ENCODE measurements at regions not wholly inside any gene's neighbourhood (a gene's known extent, or its start where the extent isn't known, plus 50 kb on each side); places are given as distances from the start of the nearest gene placed in this dataset.

DNA sequence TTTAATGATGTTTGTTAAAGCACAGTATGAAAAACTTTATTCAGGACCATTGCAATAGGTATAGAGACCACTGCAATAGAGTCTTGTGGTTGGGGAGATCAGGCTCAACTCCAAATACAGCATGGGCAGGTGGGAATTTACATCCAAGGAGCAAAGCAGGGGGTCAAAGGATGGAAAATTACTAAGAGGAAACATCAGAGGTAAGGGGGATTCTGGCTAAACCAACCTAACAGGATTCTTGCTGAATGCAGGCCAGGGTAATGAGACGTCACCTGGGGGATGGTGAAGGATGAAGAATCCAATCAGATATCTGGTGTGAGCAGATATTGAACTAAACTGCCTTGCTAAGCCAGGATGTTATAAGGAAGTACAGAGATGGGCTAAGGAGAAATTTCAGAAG is 126.6 kb upstream of the MIR17HG start:
- TF ChIP-seq, protein P1, sequence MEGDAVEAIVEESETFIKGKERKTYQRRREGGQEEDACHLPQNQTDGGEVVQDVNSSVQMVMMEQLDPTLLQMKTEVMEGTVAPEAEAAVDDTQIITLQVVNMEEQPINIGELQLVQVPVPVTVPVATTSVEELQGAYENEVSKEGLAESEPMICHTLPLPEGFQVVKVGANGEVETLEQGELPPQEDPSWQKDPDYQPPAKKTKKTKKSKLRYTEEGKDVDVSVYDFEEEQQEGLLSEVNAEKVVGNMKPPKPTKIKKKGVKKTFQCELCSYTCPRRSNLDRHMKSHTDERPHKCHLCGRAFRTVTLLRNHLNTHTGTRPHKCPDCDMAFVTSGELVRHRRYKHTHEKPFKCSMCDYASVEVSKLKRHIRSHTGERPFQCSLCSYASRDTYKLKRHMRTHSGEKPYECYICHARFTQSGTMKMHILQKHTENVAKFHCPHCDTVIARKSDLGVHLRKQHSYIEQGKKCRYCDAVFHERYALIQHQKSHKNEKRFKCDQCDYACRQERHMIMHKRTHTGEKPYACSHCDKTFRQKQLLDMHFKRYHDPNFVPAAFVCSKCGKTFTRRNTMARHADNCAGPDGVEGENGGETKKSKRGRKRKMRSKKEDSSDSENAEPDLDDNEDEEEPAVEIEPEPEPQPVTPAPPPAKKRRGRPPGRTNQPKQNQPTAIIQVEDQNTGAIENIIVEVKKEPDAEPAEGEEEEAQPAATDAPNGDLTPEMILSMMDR (conservative IDR thresholded peaks at IDR 0.05): no peak
- no peak for TF ChIP-seq EZH2 (IDR thresholded peaks at IDR 0.05; ENCODE audit: low read depth)
